ENCODE measurements at regions not wholly inside any gene's neighbourhood (a gene's known extent, or its start where the extent isn't known, plus 50 kb on each side); places are given as distances from the start of the nearest gene placed in this dataset.

GRCh38 chr4:162681212-162681611 is 485.5 kb downstream of the NAF1 start:
- DNase-seq (ENCODE audit: extremely low spot score, insufficient read length, low read depth), result no peak
- FAIRE-seq, result no peak

GRCh38 chr4:162675661-162676060 is 491.0 kb downstream of the NAF1 start:
- DNase-seq (ENCODE audit: extremely low spot score, insufficient read length, low read depth) (no peak), FAIRE-seq (no peak)

GRCh38 chr4:162661913-162662312 is 498.1 kb upstream of the FSTL5 start:
- FAIRE-seq, result no peak
- DNase-seq (ENCODE audit: extremely low spot score, insufficient read length, low read depth), result no peak

GRCh38 chr4:162659716-162660115 is 495.9 kb upstream of the FSTL5 start:
- FAIRE-seq, result no peak

GRCh38 chr4:162657966-162658365 is 494.2 kb upstream of the FSTL5 start:
- DNase-seq (ENCODE audit: extremely low spot score, insufficient read length, low read depth), result no peak
- no peak for FAIRE-seq

More at GRCh38 chr4:162659716-162660115, 495.9 kb upstream of the FSTL5 start:
- DNase-seq (ENCODE audit: extremely low spot score, insufficient read length, low read depth), result no peak

- DNase-seq (ENCODE audit: extremely low spot score, insufficient read length, low read depth), result no peak
- no peak for FAIRE-seq
Observed at GRCh38 chr4:162650166-162650565, 486.4 kb upstream of the FSTL5 start.

- FAIRE-seq, result no peak
- DNase-seq (ENCODE audit: extremely low spot score, insufficient read length, low read depth), result no peak
Observed at GRCh38 chr4:162645381-162645780, 481.6 kb upstream of the FSTL5 start.

GRCh38 chr4:162644346-162644745 is 480.5 kb upstream of the FSTL5 start:
- DNase-seq (ENCODE audit: extremely low spot score, insufficient read length, low read depth) (no peak), FAIRE-seq (no peak)

GRCh38 chr4:162640152-162640551 is 476.4 kb upstream of the FSTL5 start:
- DNase-seq (ENCODE audit: extremely low spot score, insufficient read length, low read depth), result no peak
- FAIRE-seq, result no peak

- FAIRE-seq (no peak), DNase-seq (ENCODE audit: extremely low spot score, insufficient read length, low read depth) (no peak)
Observed at GRCh38 chr4:162634390-162634789, 470.6 kb upstream of the FSTL5 start.

- FAIRE-seq (no peak), DNase-seq (ENCODE audit: extremely low spot score, insufficient read length, low read depth) (no peak)
Observed at GRCh38 chr4:162622664-162623063, 458.9 kb upstream of the FSTL5 start.

- FAIRE-seq (no peak), DNase-seq (ENCODE audit: extremely low spot score, insufficient read length, low read depth) (no peak)
Observed at GRCh38 chr4:162610116-162610515, 446.3 kb upstream of the FSTL5 start.

GRCh38 chr4:162586266-162586665 is 422.5 kb upstream of the FSTL5 start:
- DNase-seq (ENCODE audit: extremely low spot score, insufficient read length, low read depth), result no peak

GRCh38 chr4:162582180-162582579 is 418.4 kb upstream of the FSTL5 start:
- no peak for FAIRE-seq
- no peak for DNase-seq (ENCODE audit: extremely low spot score, insufficient read length, low read depth)

More at GRCh38 chr4:162586266-162586665, 422.5 kb upstream of the FSTL5 start:
- FAIRE-seq, result no peak

GRCh38 chr4:162565730-162566129 is 401.9 kb upstream of the FSTL5 start:
- DNase-seq (ENCODE audit: extremely low spot score, insufficient read length, low read depth), result no peak
- no peak for FAIRE-seq

GRCh38 chr4:162560073-162560472 is 396.3 kb upstream of the FSTL5 start:
- no peak for DNase-seq (ENCODE audit: extremely low spot score, insufficient read length, low read depth)
- no peak for FAIRE-seq

- FAIRE-seq, result peak; percentile 9
- DNase-seq (ENCODE audit: extremely low spot score, insufficient read length, low read depth), result no peak
Observed at GRCh38 chr4:162557516-162558106, 393.8 kb upstream of the FSTL5 start.

- FAIRE-seq (no peak), DNase-seq (ENCODE audit: extremely low spot score, insufficient read length, low read depth) (no peak)
Observed at GRCh38 chr4:162535121-162535520, 371.3 kb upstream of the FSTL5 start.

- DNase-seq (ENCODE audit: extremely low spot score, insufficient read length, low read depth) (no peak), FAIRE-seq (no peak)
Observed at GRCh38 chr4:162523171-162523570, 359.4 kb upstream of the FSTL5 start.

GRCh38 chr4:162522724-162523123 is 358.9 kb upstream of the FSTL5 start:
- DNase-seq (ENCODE audit: extremely low spot score, insufficient read length, low read depth) (no peak), FAIRE-seq (no peak)

GRCh38 chr4:162510937-162511336 is 347.1 kb upstream of the FSTL5 start:
- no peak for DNase-seq (ENCODE audit: extremely low spot score, insufficient read length, low read depth)
- FAIRE-seq, result no peak

GRCh38 chr4:162510115-162510514 is 346.3 kb upstream of the FSTL5 start:
- FAIRE-seq (no peak), DNase-seq (ENCODE audit: extremely low spot score, insufficient read length, low read depth) (no peak)

All from GM18507 (cell line).